ENCODE measurements at regions not wholly inside any gene's neighbourhood (a gene's known extent, or its start where the extent isn't known, plus 50 kb on each side); places are given as distances from the start of the nearest gene placed in this dataset.

GRCh38 chr12:105975351-105975750, 163.4 kb downstream of the NUAK1 start:
- no peak for DNase-seq

- DNase-seq = no peak
Observed at GRCh38 chr12:105977236-105977635, 161.5 kb downstream of the NUAK1 start.

- DNase-seq = no peak
Observed at GRCh38 chr12:105977652-105978051, 161.1 kb downstream of the NUAK1 start.

GRCh38 chr12:105978276-105978675, 160.5 kb downstream of the NUAK1 start:
- DNase-seq = no peak

- DNase-seq = no peak
Observed at GRCh38 chr12:105978686-105979085, 160.1 kb downstream of the NUAK1 start.

- DNase-seq = no peak
Observed at GRCh38 chr12:105980085-105980484, 158.7 kb downstream of the NUAK1 start.

- DNase-seq = no peak
Observed at GRCh38 chr12:105980533-105980932, 158.2 kb downstream of the NUAK1 start.

- DNase-seq = peak; percentile 50
Observed at GRCh38 chr12:105982022-105982421, 156.7 kb downstream of the NUAK1 start.

- DNase-seq = no peak
Observed at GRCh38 chr12:105983622-105984320, 155.0 kb downstream of the NUAK1 start.

GRCh38 chr12:105985383-105985782, 153.4 kb downstream of the NUAK1 start:
- no peak for DNase-seq

- DNase-seq = no peak
Observed at GRCh38 chr12:105986779-105987684, 151.7 kb downstream of the NUAK1 start.

GRCh38 chr12:105987685-105988035, 151.1 kb downstream of the NUAK1 start:
- no peak for DNase-seq

- no peak for DNase-seq
Observed at GRCh38 chr12:105992849-105993740, 145.7 kb downstream of the NUAK1 start.

GRCh38 chr12:105993766-105994555, 144.8 kb downstream of the NUAK1 start:
- no peak for DNase-seq

GRCh38 chr12:105995961-105996431, 142.8 kb downstream of the NUAK1 start:
- no peak for DNase-seq

- no peak for DNase-seq
Observed at GRCh38 chr12:105998561-105998960, 140.2 kb downstream of the NUAK1 start.

- DNase-seq = no peak
Observed at GRCh38 chr12:106000382-106001104, 138.2 kb downstream of the NUAK1 start.

- no peak for DNase-seq
Observed at GRCh38 chr12:106001105-106001836, 137.5 kb downstream of the NUAK1 start.

GRCh38 chr12:106001837-106002218, 136.9 kb downstream of the NUAK1 start:
- DNase-seq = no peak

GRCh38 chr12:106003297-106003696, 135.5 kb downstream of the NUAK1 start:
- DNase-seq = no peak

GRCh38 chr12:106004289-106004688, 134.5 kb downstream of the NUAK1 start:
- DNase-seq = no peak
